HG03432 (cell line): ENCODE measurements at regions not wholly inside any gene's neighbourhood (a gene's known extent, or its start where the extent isn't known, plus 50 kb on each side); places are given as distances from the start of the nearest gene placed in this dataset.

ENCODE experiments used
- ATAC-seq: cut with Tn5 transposase; IDR thresholded peaks from one replicate; pipeline ENCODE4 v1.9.1; 2021; ENCODE audit warnings: mild to moderate bottlenecking, moderate library complexity; ENCODE audit not compliant: unreplicated experiment

DNA sequence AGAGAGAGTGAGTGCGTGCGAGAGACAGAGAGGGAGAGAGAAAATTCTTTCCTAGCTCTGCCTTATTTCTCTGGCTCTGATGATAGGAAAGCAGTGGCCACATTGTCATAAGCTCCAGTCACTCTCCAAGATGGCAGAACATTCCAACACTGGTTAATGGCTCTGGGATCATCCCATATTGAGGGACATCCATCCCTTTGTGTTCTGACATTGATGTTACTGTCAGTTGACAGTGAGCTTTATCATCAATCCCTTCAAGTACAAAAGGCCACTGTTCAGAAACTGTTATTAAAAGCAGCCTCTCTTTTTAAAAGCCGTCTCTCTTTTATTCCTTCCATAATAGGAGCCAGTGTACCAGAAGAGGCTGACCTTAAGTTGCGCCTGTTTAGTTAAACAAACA, 1084.9 kb upstream of the RBFOX1 start:
- no peak for ATAC-seq

DNA sequence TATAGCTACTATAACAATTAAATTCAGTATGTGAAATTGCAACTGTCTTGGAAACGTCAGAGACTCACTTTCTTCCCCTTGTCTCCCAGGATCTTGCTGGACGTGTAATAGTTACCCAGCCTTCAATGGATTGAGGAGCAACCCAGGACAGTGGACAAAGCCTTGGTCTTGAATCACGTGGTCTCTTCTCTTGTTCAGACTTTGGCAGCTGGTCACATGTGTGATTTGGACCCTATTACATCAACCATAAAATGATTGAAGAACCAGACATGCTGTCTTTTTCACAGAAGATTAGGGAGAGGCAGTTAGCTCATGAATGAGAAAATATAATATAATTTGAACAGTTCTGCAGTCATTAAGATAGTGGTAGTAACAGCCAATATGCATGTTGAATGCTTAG, 1085.5 kb upstream of the RBFOX1 start:
- no peak for ATAC-seq

DNA sequence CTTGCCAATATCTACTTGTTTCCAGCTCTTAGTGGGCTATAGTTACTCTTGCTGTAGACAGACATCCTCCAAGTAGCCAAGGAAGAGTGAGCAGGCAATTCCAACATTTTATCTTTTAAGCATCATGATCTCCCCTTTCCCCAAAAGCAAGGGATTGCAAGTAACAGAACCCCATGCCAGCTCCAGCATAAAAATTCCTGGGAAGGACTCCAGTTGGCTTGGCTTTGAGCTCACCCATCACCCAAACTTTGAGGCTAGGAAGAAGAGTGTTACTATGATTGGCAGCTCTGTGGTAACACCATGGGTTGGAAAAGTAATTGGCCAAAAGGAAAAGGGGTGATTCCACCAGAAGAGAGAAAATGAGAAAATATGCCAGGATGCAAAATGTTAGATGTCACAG, 1086.4 kb upstream of the RBFOX1 start:
- no peak for ATAC-seq

DNA sequence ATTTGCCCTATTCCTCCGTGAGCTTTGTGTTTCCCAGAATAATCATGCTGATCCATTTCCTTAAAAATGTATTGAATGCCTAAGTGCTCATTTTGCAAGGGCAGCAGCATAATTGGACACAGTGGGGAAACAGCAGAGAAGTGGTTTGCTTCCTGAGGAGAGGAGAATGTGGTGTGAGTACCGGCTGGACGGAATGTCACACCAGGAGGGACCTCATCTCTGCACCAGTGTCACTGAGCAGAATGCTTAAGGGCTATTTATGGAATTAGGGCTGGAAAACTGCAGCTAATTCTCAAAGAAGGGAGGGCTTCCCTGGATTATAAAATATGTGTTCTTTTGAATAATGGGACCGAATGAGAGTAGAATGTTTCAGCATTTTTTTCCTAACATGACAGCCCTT, 1100.6 kb upstream of the RBFOX1 start:
- no peak for ATAC-seq

DNA sequence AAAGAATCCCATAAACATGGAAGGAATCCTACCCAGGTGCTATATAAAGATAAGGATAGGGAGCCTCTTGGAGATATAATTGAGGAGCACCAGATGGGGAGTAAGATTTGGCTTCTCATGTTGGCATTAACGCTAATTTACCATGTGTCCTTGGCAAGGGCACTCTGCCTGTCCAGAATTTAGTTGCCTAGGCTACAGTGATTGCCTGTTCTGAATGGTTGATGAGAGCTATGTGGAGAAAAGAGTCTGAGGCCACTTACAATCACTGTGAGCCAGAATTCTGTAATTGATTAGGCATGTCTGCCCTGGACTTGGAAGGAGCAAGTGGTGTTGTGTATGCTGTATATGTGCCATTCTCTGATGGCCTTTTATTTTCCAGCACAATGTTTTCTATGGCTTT, 1101.2 kb upstream of the RBFOX1 start:
- no peak for ATAC-seq

DNA sequence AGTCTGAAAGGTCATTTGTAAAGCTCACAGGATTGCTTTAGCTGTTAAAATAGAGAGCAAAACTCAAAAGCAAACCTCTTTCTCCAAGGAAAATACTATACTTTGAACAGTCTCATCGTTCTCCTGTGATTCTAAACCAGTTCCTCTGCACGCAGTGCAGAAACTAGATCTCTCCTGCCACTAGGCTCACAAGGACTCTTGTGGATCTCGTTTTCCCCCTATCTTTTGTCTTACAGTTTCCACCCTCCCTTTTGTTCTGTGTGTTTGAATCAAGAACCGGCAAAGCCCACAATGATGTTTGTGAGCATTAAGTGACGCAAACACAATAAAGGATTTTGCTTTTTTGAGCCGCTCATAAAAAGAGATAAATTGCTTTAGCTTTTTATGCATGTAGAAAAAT, 1103.5 kb upstream of the RBFOX1 start:
- ATAC-seq: no peak

DNA sequence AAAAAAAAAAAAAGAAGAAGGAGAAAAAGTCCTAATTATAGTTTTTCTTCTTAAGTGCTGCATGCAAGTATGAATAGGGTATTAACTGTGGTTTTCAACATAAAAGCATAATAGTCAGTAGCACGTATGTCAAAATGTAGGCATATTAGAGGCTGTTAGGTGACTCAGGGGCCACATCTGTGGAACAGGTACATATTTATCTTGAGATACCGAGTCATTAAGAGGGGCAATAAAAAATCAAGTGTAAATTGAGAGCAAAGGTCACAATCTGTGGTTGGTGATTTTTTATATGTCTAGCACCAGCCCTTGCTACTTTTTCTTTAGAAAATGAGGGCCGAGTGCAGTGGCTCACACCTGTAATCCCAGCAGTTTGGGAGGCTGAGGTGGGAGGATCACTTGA, 1113.8 kb upstream of the RBFOX1 start:
- ATAC-seq: no peak

DNA sequence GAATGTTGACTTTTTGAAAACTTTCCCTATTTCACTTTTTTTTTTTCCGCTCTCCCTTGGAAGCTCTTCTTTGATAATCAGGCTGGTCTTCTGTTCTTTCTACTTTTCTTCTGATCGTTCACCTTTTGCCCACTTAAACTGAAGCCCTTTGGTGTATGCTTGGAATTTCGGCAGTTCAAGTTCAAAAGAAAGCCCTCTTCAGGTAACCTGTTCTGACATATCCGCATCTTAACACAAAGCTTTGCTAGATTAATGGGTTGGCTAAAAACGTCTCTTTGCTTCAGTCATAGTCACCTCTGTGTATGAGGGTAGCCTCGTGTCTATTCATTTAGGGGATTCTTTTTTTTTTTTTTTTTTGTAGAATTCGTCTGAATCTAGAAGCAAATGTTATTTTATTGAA, 1115.8 kb upstream of the RBFOX1 start:
- ATAC-seq: no peak

DNA sequence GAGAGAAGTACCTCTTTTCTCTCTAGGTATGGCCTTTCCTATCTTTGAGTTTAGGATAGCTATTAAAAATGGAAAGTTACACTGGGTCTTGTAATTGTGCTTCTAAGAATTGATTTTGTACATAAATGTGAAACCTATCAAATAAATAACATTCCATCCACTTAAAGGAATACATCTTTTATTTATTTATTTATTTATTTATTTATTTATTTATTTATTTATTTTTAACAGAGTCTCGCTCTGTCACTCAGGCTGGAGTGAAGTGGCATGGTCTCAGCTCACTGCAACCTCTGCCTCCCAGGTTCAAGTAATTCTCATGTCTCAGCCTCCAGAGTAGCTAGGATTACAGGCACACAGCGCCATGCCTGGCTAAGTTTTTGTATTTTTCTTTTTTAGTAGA, 1114.0 kb upstream of the EEF2KMT start:
- no peak for ATAC-seq

DNA sequence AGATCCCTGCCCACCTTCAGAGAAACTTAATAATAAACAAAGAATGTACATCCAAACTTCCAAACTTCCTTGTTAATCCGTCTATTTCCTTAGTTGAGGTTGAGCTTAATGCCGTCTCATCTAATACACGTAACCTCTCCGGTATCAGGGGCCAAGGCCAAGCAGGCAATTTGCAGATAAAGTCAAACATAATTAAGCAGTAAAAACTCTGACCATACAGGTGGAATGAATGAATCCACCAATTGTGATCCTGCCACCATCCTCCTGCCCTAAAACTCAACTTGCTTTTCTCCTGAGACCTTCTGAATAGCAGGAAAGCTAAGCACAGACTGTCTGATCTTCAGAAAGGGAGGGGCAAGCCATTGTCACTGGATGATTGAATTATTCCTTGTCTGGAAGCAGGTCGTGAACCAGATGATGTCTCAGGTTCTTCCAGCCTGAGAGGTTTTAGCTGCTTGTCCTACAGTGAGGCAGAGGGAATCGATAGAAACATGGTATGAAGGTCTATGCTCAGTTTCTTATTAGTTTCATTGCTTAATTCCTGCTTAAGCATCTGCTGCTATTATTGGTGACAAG, 1111.8 kb upstream of the EEF2KMT start:
- no peak for ATAC-seq

DNA sequence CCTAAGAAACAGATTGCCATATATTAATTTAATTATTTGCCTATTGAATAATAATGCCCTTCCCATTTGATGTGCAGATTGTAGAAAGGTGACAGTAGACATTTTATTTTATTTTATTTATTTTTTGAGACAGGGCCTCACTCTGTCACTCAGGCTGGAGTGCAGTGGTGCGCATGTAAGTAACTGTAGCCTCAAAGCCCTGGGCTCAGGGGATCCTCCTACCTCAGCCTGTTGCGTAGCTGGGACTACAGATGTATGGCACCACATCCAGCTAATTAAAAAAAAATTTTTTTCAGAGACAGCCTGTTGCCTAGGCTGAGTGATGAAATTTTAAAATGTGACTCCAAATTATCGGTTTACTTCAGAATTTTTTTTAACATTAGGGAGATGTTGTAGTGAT, 1110.0 kb upstream of the EEF2KMT start:
- ATAC-seq: no peak

DNA sequence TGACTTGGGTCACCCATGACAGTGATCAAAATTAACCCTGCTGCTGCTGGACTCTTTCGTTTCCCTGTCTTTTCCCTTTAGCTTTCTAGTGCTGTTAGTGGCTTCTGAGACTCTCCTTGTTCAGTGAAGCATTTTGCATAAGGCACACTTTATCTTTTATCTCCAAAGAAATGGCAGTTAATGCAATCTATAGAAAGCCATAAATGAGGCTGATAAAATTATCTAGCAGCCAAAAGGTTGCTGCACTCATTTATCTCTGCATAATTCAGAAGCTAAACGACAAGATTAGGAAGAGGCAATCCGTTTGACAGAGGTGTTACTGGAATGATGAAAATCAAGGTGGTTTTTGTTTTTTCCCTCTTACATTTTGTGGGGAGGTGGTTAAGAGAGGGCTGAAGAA, 1109.5 kb upstream of the EEF2KMT start:
- no peak for ATAC-seq

DNA sequence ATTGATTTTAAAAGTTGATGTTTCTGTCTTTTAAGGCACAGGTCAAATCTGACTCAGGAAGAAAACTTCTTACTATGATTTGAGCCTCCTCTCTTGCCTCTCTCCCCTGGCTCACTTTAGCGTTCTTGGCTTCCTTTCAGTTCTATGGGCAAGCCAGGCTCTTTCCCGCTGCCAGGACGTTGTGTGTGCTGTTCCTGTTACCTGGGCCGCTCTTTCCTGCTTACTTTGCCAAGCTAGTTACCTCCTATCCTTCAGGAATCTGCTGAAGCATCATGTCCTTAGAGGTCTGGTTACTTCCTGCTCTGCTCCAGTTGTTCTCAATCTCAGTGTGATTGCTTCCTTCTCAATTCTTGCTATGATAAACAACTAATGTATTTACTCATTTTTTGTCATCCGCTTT, 1108.5 kb upstream of the EEF2KMT start:
- ATAC-seq: no peak

DNA sequence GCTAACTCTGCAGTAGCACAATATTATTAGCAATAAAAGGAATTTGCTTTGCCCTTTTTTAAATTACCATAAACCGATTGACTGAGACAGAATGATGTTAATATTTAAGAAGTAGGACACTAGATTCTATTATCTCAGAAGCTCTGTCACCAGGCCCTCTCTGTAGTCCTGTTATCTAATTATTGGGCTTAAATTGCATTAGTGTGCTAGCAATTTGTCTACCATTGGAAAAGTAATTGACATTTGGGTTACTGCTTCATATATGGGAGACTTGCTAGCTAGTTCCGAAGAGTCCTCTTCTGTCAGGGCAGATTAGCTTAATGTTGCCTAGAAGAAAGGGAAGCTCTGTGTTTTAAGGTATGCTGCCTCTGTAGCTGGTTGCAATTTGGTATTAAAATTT, 1107.3 kb upstream of the EEF2KMT start:
- ATAC-seq: no peak

DNA sequence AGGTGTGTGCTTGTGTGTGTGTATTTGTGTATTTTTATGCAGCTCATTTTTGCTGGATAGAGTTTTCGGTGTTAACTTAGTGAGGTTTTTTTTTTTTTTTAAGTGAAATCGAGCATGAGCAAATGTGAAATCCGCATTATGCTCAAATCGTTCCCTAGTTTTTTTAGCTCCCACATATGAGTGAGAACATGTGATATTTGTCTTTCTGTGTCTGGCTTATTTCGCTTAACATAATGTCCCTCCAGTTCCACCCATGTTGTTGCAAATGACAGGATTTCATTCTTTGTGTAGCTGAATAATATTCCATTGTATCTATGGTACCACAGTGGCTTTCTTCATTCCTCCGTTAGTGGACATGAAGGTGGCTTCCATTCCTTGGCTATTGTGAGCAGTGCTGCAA, 1103.3 kb upstream of the EEF2KMT start:
- no peak for ATAC-seq

DNA sequence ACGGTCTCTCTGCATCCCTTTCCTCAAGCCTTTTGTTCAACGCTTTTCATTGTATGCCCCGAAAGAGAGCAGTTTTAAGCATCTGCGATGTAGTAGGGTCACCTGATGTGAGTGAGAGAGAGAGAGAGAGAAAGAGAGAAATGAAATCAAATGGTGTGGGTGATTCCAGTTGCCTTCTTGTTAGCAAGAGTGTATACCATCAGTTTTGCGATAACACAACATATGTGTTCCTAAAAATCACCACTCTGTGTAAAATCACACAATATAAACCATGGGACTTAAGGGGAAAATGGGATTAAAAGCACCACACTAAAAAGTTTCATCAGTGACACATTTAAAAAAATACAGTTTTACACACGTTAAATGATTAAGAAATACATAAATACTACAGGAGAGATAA, 1102.7 kb upstream of the EEF2KMT start:
- no peak for ATAC-seq

DNA sequence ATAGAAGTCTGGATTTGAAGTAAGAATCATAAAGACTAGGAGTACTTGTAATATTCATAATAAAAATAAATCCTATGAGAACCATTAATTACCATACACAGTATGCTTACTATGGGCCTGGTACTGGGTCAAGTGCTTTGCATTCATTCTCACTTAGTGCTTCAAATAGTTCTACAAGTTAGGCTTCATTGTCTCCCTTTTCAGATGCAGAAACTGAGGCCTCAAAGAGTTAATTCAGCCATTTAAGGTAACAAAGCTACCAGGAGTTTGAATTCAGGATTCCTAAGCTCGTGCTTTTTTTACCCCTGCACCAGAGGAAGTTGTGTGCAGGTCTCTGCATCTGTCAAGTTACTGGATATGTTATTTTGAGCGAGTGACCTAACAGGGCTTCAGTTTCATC, 1098.4 kb upstream of the EEF2KMT start:
- ATAC-seq: no peak

DNA sequence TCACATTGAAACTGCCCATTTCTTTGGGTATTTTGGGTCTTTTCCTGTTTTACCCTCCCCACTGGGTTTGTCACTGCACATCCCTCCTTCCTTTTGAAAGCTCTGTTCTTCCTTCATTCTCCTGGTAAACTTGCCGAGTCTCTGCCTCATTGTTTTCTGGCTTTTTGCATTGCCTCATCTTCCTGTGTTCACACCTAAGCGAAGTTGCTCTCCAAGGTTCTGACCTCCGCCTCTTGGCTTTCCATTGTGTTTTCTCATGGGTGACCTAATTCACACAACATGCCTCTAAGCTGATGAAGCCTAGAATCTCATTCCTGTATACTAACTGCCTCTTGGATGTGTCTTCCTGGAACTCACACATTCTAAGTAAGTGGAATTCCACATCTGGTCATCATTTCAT, 1096.1 kb upstream of the EEF2KMT start:
- ATAC-seq: no peak

DNA sequence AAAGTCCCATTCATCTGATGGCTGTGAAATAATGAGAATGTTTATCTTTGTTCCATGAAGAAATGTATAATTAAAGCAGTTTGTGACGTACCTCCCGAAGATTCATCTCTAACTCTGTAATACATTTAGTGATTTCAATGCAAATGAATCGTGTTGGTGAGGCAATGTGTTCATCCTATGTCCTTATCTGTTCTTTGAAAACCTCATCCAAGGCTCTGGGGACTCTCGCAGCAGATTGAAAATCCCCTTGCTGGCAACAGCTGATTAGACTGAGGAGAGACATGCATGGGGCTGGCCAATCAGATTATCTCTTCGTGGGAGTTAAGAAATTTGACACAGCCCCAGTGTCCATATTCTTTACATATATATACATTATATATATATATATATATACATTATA, 1095.4 kb upstream of the EEF2KMT start:
- ATAC-seq: no peak

DNA sequence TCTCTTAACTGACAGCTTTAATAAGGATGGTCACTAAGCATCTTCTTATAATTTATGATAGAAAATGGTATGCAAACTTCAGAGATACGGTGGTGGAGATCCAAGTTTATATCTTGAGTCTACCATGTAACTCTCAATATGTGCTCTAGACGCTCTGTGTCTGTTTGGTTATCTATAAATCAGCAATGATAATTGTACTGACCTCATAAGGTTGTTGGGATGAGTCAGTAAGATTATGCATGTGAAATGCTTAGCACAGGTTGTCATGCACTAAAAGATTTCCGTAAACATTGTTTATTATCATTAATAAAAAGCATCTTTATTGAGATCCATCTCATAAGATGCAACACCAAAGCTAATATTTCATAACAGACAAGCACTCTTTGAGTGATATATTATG, 1094.9 kb upstream of the EEF2KMT start:
- no peak for ATAC-seq

DNA sequence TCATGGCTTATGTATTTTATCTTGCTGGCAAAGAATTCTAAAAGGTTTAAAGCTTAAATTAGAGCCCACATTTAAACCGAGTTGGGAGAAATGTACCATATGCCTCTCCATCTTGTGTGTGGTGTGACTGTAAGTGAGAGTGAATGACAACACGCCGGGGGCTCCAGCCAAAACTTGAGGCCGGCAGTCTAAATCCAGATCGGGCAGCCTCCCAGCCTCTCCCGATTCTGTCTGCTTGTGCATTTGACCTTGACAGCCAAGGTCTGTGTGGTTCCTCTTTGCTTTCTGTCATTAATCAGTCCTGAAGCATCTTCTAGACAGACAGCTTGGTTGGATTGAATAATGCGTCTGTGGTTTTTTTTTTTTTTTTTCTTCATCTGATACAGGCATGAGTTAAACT, 1093.2 kb upstream of the EEF2KMT start:
- no peak for ATAC-seq

DNA sequence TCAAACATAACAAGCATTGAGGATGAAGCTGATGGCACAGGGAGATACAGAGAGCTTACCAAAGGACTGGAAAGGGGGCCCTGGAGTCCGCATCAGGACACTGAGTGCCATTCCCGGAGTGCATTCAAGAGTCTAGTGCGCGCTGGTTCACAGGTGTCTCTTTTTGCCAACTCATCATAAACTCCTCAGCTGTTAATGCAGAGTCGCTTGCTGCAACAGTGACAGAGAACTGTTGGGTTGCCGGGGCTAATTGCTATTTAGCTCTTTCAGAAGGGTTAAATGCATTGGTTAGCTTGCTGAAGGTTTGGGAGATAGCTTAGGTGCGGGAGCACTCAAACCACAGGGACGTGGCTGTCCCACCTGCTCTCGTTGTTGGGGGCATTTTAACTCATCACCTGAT, 1091.6 kb upstream of the EEF2KMT start:
- no peak for ATAC-seq

DNA sequence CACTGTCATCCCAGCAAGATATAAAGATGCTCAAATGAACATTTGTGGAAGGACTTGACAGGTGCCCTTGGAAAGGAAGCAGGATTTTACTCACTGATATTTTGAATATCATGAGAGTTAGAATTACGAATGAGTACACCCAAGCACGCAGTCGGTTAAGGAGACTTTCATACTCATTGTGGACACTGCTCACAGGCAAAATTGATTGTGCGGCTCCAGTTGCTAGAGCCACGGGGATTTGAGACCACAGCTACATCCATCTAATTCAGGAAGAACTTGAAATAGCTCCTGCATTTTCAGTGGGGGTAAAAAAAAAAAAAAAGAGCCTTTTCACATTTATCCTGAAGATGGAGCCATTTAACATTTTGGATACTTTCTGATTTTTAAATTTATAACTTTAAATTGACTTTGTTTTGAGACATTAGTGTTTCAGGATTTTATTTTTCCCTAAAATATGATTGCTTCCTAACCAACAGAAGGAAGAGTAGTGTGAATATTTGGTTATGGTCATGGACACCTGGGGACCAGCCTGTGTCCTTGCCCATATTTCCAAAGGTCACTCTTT, 1080.1 kb upstream of the EEF2KMT start:
- no peak for ATAC-seq
